Eye (tissue), 1 donor: ENCODE measurements at regions not wholly inside any gene's neighbourhood (a gene's known extent, or its start where the extent isn't known, plus 50 kb on each side); places are given as distances from the start of the nearest gene placed in this dataset.

ENCODE experiments used
- DNase-seq: peaks from one replicate; pipeline ENCODE4 v3.0.0-alpha.2; 2015

DNA sequence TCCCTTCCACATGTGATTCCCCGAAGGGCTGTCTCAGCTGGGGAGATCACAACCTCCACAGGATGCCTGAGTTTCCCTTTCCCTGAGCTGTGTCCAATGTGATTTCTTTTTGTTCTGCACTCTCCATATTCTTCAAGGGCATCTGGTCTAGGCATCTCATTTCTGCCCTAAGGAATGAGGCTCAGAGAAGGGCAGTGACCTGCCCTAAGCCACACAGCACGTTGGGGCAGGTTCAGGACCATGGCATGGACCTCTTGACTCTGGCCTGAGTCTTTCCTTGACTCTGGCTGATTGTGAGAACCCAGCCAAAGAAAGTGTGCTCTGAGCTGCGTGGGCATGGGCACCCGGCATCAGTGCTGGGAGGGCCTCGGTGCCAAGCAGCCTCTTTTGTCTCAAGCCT, 590.3 kb downstream of the PTPRU start:
- DNase-seq, result no peak

DNA sequence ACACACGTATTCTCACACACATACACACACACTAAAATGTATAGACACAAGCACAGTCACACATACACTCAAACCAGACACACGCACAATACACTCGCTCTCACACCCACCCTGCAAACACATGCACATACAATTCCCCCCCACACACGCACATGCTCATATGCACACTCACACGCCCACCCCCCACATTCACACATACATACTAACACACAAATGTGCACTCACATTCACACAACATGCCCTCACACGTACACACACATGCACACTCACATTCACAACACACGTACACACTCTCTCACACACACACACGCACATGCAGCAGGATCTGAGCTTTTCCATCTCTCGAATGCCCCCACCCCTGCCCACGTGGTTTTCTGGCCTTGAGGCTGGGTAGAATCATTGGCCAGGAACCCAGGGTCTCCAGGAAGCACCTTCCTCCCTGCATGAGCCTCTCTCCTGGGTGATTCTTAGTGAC, 589.7 kb downstream of the PTPRU start:
- DNase-seq, result no peak

DNA sequence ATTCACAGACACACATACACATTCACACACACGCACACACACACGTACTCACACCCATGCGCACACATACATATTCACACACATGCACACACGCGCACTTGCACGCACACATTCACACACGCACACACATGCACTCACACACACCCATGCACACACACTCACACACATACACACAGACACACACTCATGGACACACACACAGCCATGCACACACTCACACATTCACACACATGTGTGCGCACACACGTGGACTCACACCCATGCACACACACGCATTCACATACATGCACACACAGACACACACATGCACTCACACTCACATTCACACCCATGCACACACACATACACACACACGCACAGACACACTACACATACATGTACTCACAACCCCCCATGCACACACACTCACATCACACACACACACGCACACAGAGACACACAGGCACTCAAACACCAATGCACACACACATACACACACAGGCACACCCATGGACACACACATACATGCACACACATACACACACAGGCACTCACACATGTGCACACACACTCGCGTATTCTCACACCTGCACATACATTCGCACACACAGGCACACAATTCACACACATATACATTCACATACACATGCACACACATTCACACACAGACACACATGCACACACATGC, 589.1 kb downstream of the PTPRU start:
- no peak for DNase-seq

DNA sequence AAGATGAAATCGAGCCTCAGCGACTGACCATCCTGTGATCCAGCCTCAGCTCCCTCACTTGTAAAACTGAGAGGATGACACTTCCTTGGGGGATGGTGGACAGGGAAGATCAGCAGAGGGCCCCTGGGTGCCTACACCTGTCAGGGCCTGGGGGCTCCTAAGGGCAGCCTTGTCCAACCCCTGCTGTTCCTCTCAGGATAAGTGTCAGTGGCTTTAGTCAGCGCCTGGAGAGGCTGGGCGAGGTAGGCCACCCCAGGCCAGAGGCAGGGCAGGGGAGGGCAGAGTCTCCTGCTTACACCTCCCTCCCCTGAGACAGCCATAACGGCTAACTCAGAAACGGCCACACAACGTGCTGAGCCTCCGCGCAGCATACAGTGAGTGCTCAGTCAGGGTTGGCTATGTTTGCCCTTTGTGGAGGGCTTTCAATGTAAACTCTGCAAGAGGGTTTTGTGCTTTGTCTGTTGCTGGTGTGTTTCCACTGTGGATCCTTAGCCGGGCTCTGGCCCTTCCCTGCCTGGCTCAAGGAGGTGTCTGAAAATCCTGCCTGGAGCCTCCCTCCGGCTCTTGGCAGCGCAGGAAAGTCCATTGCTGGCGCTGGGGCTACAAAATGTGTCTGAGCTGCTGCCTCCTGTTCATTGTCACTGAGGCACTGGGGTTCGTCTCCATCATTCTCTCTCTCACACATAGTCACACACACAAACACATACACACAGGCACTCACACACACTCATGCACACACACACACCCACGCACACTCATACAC, 588.4 kb downstream of the PTPRU start:
- DNase-seq, result no peak

DNA sequence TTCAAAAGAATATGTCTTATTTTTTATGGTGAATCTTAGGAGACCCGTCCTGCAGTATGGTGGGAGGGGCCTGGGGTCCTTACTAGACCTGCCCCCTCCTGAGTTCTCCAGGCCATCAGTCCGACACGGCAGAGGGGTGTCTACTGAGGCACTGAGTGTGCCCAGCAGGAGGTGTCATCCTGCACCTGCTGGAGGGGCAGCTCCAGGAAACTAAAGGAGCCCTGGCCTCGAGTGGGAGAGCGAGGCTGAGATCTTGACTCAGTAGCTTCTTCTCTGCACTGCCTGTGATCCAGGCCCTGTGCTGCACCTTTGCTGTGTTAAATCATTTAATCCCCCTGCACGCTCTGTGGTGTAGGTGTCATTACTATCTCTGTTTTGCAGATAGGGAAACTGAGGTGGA, 587.7 kb downstream of the PTPRU start:
- no peak for DNase-seq

DNA sequence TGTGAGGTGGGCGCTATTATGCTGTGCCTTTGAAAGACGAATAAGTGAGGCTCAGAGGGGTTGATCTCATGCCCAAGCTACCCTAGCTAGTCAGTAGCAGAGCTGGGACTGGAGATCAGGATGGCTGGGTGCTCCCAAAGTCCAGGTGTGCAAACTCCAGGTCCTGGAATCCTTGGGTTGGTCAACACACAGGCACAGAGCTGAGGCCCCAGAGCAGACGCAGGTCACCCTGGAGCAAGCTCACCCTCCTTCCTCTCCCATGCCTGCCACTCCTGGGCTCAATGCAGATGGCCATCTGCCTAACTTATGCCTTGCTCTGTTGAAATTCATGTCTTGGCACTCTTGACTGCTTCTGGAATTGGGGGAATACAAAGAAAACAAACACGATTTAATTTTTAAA, 587.2 kb downstream of the PTPRU start:
- no peak for DNase-seq

DNA sequence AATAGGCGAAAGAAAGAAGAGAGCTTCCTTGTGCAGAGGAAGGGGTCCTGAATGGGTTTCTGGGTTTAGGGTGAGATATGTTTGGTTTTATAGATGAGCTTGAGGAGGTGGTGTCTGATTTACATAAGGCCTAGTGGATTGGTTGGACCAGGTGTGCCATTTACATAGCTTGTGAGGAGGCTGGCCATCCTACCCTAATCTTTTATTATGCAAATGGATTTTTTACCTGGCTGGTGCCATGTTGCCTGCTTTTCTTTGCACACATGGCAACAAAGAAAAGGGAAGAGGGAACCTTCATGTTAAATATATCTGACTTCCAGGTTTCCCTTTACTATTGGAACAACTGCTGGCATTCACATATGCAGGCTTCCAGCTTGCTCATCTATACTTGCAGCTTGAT, 585.3 kb downstream of the PTPRU start:
- DNase-seq, result no peak

DNA sequence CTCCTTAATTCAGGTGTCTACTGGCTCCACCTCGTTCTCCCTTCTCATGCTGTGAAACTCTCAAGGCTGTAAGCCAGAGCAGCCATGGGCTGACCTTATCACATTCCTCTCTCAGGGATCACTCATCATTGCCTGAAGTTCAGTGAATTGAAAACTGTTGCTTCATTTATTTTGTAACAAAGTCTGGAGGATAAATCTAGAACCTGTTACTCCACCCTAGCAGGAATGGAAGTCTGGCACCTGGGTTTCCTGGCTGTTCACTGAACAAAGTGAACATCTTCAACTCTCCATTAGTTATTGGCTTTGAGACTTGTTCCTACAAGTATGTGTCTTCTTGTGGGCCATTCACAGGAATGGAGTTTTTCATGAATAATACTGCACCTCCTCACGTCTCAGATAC, 584.1 kb downstream of the PTPRU start:
- no peak for DNase-seq

DNA sequence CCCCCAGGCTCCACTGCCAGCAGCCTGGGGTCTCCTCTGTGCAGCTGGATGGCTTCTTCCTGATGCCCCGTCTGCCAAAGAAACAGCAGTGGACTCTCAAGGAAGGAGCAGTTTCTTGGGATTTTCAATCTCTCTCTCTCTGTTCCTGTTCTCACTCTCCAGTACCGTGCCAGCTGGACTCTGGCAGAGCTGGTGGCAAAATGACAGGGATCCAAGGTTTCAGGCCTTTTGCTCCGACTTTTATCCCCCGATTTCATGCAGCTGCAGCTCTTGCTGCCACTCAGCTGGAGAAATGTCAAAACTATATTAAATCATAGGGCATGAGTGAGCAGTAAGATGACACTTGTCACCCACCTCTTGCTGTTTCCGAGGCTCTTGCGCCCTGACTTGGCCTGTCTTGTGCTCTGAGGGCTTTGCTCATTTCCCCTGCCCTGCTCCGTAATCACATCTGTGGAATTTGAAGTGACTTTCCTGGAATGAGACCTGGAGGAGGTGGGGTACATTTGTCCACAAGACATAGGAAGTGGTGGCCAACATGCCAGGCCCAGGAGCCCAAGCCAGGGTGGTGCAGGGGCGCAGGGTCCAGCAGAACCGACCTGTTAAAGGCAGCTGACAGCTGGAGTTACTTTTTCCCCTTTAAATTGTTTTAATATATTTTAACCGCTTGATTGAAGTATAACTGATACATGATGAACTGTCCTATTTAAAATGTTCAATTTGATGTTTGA, 576.2 kb downstream of the PTPRU start:
- no peak for DNase-seq

DNA sequence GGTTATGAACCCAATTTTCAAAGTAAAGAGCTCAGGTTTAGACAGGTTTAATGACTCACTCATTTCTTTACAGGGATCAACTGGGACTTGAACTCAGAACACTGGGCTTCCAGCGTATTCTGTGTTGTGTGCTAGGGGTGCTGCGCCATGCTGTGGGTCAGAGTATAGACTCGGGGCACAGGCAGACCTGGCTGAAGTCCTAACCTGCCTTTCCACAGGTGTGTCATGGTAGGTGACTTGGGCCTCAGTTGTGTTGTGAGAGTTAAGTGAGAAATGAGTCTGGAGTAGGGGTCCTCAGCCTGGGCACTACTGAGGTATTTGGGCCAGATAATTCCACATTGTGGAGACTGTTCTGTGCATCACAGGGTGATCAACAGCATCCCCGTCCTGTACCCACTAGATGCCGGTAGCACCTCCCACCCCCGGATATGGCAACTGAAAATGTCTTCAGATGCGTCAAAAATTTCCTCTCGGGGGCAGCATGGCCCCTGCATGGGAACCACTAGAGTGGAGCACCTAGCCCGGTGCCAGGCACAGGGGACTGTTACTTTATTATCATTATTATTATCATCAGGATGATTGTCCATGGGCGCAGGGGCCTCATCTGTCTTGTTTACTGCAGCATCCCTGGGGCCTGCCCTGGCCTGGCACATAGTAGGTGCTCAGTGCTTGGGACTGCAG, 575.5 kb downstream of the PTPRU start:
- DNase-seq, result no peak

DNA sequence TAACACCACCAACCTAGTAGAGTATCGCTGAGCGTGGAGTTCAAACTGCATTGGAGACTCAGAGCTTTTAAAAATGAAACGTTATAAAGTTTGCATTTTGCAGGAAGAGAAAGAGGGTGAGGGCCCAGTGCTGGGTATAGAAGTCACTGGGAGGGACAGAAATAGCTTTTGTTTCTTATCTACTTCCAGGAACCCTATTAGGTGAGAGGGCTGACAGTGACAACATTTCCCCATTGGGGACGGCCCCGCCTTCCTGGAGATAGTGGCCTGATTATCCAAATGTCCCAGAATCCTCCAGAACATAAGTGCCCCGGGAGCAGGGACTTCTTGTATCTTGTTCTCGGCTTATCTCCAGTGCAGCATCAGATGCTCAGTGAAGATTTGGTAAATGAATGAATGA, 574.9 kb downstream of the PTPRU start:
- no peak for DNase-seq

DNA sequence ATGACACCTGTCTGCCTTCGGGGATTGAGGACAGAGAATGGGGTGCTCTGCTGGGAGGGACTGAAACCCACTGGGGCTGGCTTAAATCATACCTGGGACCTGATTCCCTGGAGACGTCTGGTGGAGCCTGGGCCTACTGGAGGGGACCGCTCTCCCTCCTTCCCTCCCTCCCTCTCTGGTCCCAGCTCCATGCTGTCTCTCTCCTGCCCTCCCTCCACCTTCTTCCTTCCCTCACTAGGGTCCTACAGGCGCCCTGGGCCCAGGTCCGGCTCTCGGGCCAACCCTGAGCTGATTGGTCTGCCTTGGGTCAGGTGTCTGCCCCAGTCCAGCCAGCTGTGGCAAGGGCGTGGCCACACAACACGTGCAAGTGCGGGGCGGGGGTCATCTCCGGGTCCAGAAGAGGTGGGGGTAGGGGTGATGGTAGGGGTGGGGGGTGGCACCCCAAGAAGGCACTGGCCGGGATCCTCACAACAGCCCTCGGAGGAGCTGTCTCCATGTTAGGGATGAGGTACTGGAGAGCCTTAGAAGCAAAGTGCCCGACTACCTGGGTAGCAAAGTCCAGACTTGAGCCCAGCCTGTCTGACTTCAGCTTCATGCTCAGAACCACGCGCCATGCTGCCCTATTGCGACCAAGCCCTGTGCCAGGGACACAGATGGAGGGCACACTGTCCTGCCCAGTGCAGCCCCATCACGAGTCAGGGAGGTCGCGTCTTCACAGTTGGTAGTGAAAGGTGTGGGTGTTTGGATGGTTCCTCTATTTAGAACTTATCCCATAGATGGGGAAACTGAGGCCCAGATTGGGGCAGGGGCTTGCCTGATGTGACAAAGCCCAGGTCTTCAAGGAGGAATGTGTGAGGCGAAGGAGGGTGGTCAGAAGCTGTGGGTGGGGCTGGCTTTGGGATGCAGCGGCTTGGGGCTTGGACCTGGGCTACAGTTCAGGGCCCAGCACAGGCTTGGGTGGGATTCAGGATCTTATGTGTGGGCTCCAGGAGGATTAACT, 574.1 kb downstream of the PTPRU start:
- DNase-seq, result no peak

DNA sequence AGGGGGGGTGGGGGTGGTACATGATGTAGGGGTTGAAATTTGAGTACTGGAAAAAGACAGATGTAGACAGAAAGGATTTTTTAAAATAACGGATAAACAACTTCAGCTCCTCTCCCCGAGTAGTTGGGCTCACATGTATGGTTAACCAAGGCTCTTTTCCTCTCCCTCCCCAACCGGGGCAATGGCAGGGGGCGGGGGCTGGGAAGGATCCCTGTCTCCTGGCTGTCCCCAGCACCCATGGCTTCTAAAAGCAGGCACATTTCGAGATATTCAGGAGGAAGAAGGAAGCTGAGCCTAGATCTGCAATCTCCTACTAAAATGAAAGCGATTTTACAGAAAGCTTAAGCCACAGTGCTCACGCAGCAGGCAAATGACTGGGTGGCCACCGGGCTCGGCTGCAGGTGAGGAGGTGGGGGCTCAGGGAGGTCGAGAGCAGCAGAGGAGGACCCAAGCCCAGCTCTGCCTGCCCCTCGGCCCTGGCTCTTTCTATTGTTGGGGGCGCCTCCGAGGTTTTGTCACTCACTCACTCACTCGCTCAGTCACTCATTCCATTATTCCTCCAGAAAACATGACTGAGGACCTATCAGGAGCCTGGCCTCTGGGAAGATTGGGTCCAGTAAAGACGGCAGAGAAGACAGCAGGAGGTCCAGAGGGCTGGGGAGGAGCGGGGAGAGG, 573.3 kb downstream of the PTPRU start:
- DNase-seq, result no peak

DNA sequence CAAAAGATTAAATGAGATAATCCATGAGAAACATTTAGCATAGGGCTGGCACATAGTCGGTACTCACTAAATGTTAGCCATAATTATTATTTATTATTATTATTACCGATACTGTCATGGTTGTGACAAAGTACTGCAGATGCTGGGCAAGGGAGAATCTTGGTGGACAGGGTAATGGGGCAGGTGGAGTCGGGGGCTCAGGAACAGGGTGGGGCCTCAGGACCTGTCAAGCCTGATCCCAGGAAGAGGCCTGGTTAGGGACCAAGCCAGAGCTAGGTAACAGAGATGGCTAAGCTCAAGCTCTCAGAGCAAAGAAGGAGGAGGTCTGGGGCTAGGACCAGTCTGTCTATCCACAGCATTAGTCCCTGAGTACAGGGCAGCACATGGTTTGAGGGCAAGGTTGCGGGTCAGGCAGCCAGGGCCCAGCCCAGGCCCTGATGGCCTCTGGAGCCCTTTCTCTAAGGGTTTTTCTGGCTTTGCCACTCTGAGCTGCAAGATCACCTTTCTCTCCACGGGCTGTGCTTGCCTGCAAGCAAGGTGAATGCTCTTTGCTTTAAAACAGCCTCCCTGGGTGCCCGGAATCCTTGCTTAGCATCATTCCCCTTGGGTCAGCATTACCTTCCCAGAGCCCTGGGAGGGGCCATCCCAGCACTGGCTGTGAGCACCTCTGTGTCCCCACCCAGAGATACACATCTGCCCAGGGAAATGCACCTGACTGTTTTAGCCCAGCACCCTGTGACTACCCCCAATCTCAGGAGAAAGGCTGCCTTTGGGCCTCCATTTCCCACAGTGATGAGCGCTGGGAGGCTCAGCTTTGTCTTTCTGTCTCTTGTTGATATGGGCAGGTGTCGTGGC, 572.0 kb downstream of the PTPRU start:
- no peak for DNase-seq

DNA sequence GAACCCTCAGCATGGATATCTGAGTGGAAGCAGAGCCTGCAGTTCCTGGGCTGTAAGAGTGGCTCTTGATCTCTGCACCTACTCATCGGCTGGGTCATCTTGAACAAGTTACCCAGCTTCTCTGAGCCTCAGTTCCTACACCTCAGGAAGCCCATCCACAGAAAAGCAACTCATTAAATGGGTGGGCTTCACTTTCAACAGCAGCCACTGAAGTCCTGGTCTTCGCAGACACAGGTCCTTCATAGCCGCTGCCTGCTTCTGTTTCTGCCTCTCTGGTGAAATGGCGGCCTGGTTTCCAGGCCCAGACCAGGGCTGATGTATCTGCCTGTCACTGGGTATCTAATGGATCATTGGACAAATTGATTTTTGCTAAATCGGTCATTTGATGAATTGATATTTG, 571.4 kb downstream of the PTPRU start:
- DNase-seq, result peak; percentile 34

DNA sequence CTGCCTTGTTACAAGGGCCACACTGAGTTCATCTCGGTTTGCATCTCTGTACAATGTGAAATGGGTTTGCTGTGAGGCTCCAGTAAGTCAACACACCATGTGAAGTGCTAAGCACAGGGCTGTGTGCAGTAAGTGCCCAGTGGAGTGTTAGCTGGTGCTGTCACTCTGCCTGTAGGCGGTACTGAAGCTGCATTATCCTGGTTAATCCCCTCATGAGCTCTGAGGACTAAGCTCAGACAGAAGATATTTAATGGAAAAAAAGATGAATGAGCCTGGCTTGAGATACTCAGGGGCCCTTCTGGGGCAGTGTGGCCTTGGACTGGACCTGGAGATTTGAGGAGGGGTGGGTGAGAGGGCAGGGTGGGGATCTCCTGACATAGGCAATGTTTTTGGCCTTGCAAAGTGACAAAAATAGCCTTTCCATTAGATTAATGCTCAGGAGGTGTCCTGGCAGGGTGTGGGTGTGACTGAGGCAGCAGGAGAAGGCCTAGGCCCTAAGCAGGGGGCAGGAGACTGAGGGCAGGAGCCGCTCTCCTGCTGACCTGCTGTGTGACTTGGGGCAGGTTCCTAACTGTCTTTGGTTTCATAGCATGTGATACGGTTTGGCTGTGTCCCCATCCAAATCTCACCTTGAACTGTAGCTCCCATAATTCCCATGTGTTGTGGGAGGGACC, 570.5 kb downstream of the PTPRU start:
- no peak for DNase-seq

DNA sequence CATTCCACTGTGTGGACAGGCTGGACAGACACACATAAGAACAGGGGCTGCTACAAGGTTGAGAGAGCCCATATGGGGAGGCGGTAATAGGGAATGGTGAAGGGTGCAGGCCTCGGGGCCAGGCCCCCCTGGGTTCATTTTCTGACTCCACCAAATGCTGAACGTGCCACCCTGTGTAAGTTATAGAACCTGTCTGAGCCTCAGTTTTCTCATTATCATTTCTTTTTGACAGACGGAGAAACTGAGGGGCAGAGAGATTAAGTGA, 569.5 kb downstream of the PTPRU start:
- no peak for DNase-seq

DNA sequence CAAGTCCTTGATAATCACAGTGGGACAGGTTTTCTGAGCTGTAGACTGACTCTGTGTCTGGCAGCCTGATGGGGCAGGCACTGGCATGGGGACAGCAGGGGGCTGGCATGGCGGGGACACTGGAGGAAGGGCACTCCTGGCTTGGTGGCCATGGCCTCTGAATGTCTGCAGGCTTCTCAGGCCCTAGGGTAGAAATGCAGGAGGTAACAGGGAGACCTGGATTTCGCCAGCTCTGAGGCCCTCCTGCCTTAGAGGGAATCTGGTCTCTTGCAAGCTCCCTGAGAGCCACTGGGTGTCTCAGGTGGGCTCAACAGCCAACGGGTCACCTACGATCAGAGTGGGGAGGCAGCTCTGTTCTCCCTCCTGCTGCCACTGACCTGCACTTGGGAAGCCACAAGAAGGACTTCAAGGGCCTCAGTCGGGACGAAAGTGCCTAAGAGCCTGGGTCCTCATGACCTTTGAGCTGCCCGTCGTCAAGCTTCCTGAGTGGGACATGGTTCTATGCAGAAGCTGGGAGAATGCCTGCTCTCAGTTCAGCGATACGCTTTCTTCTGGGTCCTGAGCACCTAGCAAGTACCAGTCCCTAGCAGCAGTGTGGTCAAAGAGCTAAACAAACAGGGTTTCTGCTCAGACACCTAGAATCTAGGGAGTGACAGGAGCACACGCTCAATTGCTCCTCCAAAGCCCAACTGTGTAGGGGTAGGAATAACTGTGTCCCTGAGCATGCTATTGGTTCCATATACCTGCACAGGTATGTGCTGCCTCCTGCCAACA, 569.0 kb downstream of the PTPRU start:
- DNase-seq, result no peak

DNA sequence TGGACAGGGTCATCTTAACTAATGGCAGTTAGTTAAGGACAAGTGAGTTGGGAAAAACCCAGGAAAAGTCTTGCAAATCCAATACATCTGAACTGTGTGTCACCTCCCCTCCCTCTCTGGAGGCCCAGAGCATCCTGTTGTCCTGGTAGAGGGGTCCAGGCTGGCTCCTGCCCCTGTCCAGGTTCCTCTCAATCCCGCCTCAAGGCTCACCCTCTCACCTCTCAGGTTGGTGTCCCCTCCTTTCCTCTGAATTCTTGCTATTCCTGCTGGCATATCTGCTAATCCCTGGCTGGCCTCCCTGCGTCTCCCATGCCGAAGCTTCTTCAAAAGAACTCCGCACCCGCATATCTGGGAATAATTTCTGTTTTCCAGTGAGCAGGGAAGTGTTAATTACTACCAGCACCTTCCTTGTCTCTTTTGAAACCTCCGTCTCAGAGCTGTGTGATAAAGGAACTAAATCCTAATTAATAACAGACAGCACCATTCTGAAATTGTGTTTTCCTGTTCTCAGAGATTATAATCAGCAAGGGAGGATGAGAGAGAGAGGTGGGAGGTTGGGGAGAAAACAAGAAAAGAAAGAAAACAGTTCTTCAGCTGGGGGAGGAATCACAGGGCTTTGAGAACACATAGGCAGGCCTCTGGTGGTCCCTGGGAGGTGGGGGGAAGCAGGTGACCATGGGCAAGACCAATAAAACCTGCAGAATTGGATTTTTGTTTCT, 568.0 kb downstream of the PTPRU start:
- no peak for DNase-seq
